ENCODE measurements at regions not wholly inside any gene's neighbourhood (a gene's known extent, or its start where the extent isn't known, plus 50 kb on each side); places are given as distances from the start of the nearest gene placed in this dataset.

DNA sequence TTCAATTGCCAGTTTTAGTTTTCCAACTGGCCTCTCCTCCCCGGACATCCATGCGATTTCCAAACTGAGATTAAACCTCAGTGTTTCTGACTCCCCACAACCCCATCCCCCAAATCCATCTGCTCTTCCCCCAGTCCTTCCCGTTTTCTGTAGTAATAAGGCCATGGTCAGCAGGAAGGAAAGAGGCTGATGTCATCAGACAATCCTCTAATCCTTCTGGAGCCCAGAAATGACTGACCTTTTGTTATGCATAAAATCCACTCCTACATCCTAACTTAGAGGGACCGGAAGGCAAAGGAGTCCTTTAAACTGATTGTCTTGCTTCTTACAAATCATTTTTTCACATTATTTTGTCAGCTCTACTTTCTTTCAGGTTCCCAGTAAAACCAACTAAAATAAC is 155.8 kb downstream of the INO80D start:
- TF ChIP-seq, protein P1, sequence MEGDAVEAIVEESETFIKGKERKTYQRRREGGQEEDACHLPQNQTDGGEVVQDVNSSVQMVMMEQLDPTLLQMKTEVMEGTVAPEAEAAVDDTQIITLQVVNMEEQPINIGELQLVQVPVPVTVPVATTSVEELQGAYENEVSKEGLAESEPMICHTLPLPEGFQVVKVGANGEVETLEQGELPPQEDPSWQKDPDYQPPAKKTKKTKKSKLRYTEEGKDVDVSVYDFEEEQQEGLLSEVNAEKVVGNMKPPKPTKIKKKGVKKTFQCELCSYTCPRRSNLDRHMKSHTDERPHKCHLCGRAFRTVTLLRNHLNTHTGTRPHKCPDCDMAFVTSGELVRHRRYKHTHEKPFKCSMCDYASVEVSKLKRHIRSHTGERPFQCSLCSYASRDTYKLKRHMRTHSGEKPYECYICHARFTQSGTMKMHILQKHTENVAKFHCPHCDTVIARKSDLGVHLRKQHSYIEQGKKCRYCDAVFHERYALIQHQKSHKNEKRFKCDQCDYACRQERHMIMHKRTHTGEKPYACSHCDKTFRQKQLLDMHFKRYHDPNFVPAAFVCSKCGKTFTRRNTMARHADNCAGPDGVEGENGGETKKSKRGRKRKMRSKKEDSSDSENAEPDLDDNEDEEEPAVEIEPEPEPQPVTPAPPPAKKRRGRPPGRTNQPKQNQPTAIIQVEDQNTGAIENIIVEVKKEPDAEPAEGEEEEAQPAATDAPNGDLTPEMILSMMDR (IDR thresholded peaks at IDR 0.05), result no peak

DNA sequence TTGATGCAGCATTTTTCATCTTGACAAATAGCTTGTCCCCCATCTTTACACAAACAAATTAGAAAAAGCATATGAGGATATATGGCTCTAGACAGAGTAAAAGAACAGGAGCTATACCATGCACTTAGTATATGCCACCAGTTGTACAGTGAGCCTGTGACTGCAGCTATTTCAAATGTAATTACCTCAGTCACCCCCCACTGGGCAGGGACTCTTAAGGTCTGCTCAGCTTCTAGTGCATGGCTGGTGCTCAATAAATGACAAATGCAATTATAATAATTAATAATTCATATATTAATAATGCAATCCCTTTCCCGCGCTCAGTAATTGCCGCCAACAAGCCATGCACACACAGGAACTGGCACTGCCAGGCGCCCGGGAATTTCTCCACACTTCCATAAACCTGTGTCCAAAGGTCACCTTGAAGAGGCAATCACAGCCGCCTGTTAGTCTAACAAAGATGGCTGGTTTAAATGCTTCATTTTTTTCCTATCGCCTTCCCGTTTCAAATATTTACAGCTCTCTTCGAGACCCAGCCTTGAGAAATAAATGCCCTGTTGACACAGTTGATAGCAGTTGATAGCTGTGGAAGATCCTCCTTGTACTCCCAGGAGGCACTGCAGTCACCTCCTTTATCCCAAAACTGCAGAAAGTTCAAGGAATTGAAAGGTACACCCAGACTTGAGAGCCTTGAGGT is 156.6 kb downstream of the INO80D start:
- Histone ChIP-seq H3K36me3 (no peaks in the 10 kb centered on the region), H3K4me3 (no peak overlapping the region), H3K9me3 (no peaks in the 10 kb centered on the region), H3K27me3 (replicated peaks; ENCODE audit: insufficient read depth) (peaks cover 6% of the 10 kb centered on the region), H3K27ac (no peak overlapping the region), H3K4me1 (ENCODE audit: control insufficient read depth in 1 of 2, low read depth in 2 of 2) (peaks cover 3 to 10% of the 10 kb centered on the region in 2 donors)
- TF ChIP-seq, protein P1 (IDR thresholded peaks at IDR 0.05), result no peak
- ATAC-seq (ENCODE audit: insufficient number of reproducible peaks, low FRiP score, low read depth) (no peak), DNase-seq (ENCODE audit: low spot score) (no peak)

More for the DNA sequence above, 155.8 kb downstream of the INO80D start:
- H3K36me3 ChIP-seq, result no peaks in the 10 kb centered on the region
- no peaks in the 10 kb centered on the region for H3K9me3 ChIP-seq
- H3K27me3 ChIP-seq (replicated peaks; ENCODE audit: insufficient read depth), result peaks cover 6% of the 10 kb centered on the region
- ATAC-seq (ENCODE audit: insufficient number of reproducible peaks, low FRiP score, low read depth), result no peak
- peaks cover 3 to 10% of the 10 kb centered on the region in 2 donors for H3K4me1 ChIP-seq (ENCODE audit: control insufficient read depth in 1 of 2, low read depth in 2 of 2)
- DNase-seq (ENCODE audit: low spot score), result no peak
- no peak overlapping the region for H3K4me3 ChIP-seq
- no peak overlapping the region for H3K27ac ChIP-seq

DNA sequence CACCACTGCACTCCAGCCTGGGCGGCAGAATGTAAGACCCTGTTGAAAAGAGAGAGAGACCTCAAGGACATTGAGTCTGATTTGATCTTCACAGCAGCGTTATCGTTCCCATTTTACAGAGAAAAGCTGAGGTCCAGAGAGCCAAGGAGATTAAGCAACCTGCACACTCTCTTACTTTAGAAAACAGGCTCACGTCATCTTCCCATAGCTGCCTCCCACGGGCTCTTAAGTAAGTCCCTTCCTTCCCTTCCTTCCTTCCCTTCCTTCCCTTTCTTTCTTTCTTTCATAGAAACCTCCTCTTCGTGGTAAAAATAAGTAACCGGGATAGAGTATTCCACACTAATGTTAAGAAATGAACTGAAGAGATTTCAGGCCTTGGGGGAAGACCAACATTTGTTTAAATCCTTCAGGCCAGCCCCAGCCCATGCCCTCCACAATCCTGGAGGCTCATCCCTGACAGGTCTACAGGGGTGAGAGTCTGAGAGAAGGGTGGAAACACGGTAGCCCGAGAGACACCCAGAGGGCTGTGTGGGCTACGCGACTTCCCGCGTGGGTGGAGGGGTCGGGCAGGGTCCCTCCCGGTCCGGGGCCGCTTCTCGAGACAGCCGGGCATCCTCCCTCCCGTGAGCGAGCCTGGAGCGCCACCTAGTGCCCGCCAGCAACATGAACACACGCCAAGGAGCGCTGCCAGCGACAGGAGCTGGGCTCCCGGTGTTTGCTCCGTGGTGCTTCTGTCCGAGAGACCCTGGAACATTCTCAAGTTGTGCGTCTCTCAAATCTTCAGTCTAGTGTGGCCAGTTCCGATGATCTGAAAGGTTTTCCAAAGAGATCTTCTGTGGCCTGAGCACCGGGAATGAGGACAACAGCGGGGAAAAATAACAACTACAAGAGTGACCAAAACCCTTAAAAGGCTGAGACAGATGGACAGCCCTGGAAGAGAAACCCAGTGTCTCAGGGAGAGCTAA is 160.3 kb downstream of the INO80D start:
- no peaks in the 10 kb centered on the region for H3K36me3 ChIP-seq
- DNase-seq (ENCODE audit: low spot score) (peak; percentile 26), ATAC-seq (ENCODE audit: insufficient number of reproducible peaks, low FRiP score, low read depth) (peak; percentile 27)
- H3K4me1 ChIP-seq (ENCODE audit: control insufficient read depth in 1 of 2, low read depth in 2 of 2), result peaks cover 3 to 10% of the 10 kb centered on the region in 2 donors
- no peaks in the 10 kb centered on the region for H3K9me3 ChIP-seq
- TF ChIP-seq, protein P1 (IDR thresholded peaks at IDR 0.05), result peak; percentile 86
- H3K27ac ChIP-seq, result no peak overlapping the region
- H3K4me3 ChIP-seq, result peak overlapping the region; percentile 66
- H3K27me3 ChIP-seq (replicated peaks; ENCODE audit: insufficient read depth), result peaks cover 6% of the 10 kb centered on the region

DNA sequence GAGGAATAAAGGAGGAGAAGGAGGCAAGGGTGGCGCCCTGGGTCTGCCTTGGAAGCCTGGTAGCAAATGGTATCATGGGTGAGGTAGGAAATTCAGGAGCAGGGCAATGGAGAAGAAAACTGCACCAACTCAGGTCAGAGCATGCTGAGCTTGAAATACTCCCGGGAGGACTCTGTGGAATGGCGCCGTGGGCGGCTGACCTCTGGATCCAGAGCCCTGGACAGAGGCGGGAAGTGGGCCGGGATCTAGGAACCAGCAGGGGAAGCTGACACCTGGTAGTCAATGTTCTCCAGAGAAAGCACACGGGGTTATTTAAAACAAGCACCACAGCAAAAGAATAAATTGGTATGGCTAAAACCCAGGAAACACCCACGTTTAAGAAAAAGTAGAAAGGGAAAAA is 161.3 kb downstream of the INO80D start:
- Histone ChIP-seq H3K27me3 (replicated peaks; ENCODE audit: insufficient read depth) (peaks cover 6% of the 10 kb centered on the region), H3K4me3 (no peak overlapping the region), H3K27ac (no peak overlapping the region), H3K4me1 (ENCODE audit: control insufficient read depth in 1 of 2, low read depth in 2 of 2) (peaks cover 3 to 10% of the 10 kb centered on the region in 2 donors), H3K9me3 (no peaks in the 10 kb centered on the region), H3K36me3 (no peaks in the 10 kb centered on the region)
- TF ChIP-seq, protein P1 (IDR thresholded peaks at IDR 0.05), result no peak
- DNase-seq (ENCODE audit: low spot score), result no peak
- ATAC-seq (ENCODE audit: insufficient number of reproducible peaks, low FRiP score, low read depth), result no peak

DNA sequence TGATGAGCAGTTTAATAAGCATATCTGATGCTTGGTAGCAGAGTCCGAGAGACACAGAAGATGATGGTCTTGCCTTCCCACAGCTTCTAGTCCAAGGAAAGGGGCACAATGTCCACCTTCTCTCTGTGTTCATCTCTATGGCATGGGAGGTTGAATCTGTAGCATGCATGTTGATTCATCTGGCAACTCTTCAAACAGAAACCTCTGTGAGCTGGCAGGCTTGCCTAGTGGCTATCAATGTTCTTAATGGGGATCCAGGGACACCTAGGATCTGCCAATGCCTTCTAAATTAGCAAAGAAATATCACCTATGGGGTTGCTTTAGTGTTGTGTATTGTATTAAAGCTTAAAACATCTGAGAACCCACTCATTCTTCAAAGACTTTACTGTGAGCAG is 170.8 kb downstream of the INO80D start:
- H3K27ac ChIP-seq, result no peak overlapping the region
- TF ChIP-seq, protein P1 (IDR thresholded peaks at IDR 0.05), result no peak
- H3K4me1 ChIP-seq (ENCODE audit: control insufficient read depth in 1 of 2, low read depth in 2 of 2), result peaks cover 0 to 7% of the 10 kb centered on the region in 2 donors
- no peak overlapping the region for H3K4me3 ChIP-seq
- no peaks in the 10 kb centered on the region for H3K27me3 ChIP-seq (replicated peaks; ENCODE audit: insufficient read depth)
- H3K36me3 ChIP-seq, result no peaks in the 10 kb centered on the region
- no peak for ATAC-seq (ENCODE audit: insufficient number of reproducible peaks, low FRiP score, low read depth)
- DNase-seq (ENCODE audit: low spot score), result no peak
- no peaks in the 10 kb centered on the region for H3K9me3 ChIP-seq

Data from thoracic aorta (tissue), 2 donors.